Endothelial cell of umbilical vein (primary cell): ENCODE measurements at regions not wholly inside any gene's neighbourhood (a gene's known extent, or its start where the extent isn't known, plus 50 kb on each side); places are given as distances from the start of the nearest gene placed in this dataset.

Source experiments
- BruUV-seq: library from RNA; stranded (reverse); fragments of 400-500 nt; replicated peaks from 2 replicates; lab custom pipeline; 2021; lab: Mats Ljungman, UMichigan
- CTCF ChIA-PET: fragments of 300-600, 350-600 bp; sonication (Branson Sonifier 250); formaldehyde crosslinking; loops from one replicate; lab custom pipeline; 2021; ENCODE audit warnings: antibody characterized with exemption, inconsistent platforms; lab: Charles Lee
- POLR2A ChIA-PET: fragments of 300-600, 350-600 bp; sonication (Branson Sonifier 250); formaldehyde crosslinking; loops from one replicate; lab custom pipeline; 2021; ENCODE audit warnings: antibody characterized with exemption, inconsistent platforms; lab: Charles Lee
- DNase-seq: peaks from one replicate; pipeline ENCODE4 v3.0.0-alpha.2; 2011; ENCODE audit warnings: low read depth, low spot score
- FAIRE-seq: peaks from 2 replicates; lab custom pipeline; 2011; peaks lifted over from hg19 to GRCh38; lab: Jason Lieb, UNC
- H2AFZ ChIP-seq: 2 replicates; pipeline ENCODE4 v1.6.0; 2012; ENCODE audit warnings: low read depth, low read length, control low read depth, inconsistent platforms
- H3K27ac ChIP-seq: 2 replicates; pipeline ENCODE4 v1.5.1; 2011; ENCODE audit warnings: low read depth, mild to moderate bottlenecking, control low read depth, low read length, moderate library complexity; ENCODE audit not compliant: insufficient read depth
- H3K27me3 ChIP-seq, 2 experiments: 2 replicates each; pipeline versions ENCODE4 v1.6.0 to v1.6.1; 2011; ENCODE audit warnings: low read length in 2 of 2, mixed read lengths in 1 of 2; ENCODE audit not compliant: control insufficient read depth in 2 of 2, insufficient read depth in 2 of 2
- H3K36me3 ChIP-seq, 2 experiments: 2 replicates in 1 of 2; 3 replicates in 1 of 2; pipeline ENCODE4 v1.5.1; 2011; ENCODE audit warnings: low read length in 2 of 2, mild to moderate bottlenecking in 1 of 2, moderate library complexity in 1 of 2; ENCODE audit not compliant: control insufficient read depth in 2 of 2, insufficient read depth in 2 of 2; ENCODE audit errors: extremely low read depth in 1 of 2
- H3K4me1 ChIP-seq: 3 replicates; pipeline ENCODE4 v1.5.1; 2011; ENCODE audit warnings: mild to moderate bottlenecking, low read length; ENCODE audit not compliant: control insufficient read depth, insufficient read depth; ENCODE audit errors: extremely low read depth
- H3K4me2 ChIP-seq: 2 replicates; pipeline ENCODE4 v1.6.1; 2011; ENCODE audit warnings: low read length, control low read depth, mixed read lengths; ENCODE audit not compliant: insufficient read depth
- H3K4me3 ChIP-seq, 3 experiments: fragments of 200-600 bp in 1 of 3; sonication (generic), shearing (Covaris generic) in 1 of 3; replicated peaks in 1 of 3; 2 replicates each; pipeline ENCODE4 v1.5.1; 2011 to 2016; ENCODE audit warnings: control low read depth in 3 of 3, low read length in 3 of 3, mild to moderate bottlenecking in 2 of 3, inconsistent platforms in 1 of 3, low read depth in 1 of 3, moderate library complexity in 1 of 3; ENCODE audit not compliant: insufficient read depth in 1 of 3
- H3K79me2 ChIP-seq: 2 replicates; pipeline ENCODE4 v1.6.0; 2012; ENCODE audit warnings: low read length, inconsistent platforms; ENCODE audit not compliant: control insufficient read depth, insufficient read depth
- H3K9ac ChIP-seq: replicated peaks from 2 replicates; pipeline ENCODE3; 2011; ENCODE audit warnings: low read length, control low read depth; ENCODE audit not compliant: insufficient read depth; ENCODE audit errors: extremely low read depth
- H3K9me1 ChIP-seq: replicated peaks from 3 replicates; pipeline ENCODE4 v1.6.0; 2011; ENCODE audit warnings: mild to moderate bottlenecking, low read length; ENCODE audit not compliant: control insufficient read depth, insufficient read depth; ENCODE audit errors: extremely low read depth
- H3K9me3 ChIP-seq: replicated peaks from 2 replicates; pipeline ENCODE4 v1.5.1; 2012; ENCODE audit warnings: low read length, inconsistent platforms; ENCODE audit not compliant: control insufficient read depth, insufficient read depth
- H4K20me1 ChIP-seq: replicated peaks from 2 replicates; pipeline ENCODE3; 2011; ENCODE audit warnings: mild to moderate bottlenecking, low read length; ENCODE audit not compliant: control insufficient read depth, insufficient read depth; ENCODE audit errors: extremely low read depth
- EZH2 ChIP-seq: IDR thresholded peaks from 2 replicates; pipeline ENCODE4 v1.6.1; 2012; ENCODE audit warnings: borderline replicate concordance, low read depth, mild to moderate bottlenecking, moderate library complexity, low read length, inconsistent platforms; ENCODE audit not compliant: severe bottlenecking
- FOS ChIP-seq: IDR thresholded peaks from 2 replicates; pipeline ENCODE4 v1.6.1; 2011; ENCODE audit warnings: mild to moderate bottlenecking, low read length, moderate library complexity, borderline replicate concordance; ENCODE audit not compliant: insufficient read depth
- GATA2 ChIP-seq: IDR thresholded peaks from 2 replicates; pipeline ENCODE4 v1.7.0; 2011; ENCODE audit warnings: low read depth, mild to moderate bottlenecking, moderate library complexity, mixed read lengths, low read length; ENCODE audit not compliant: insufficient read length, insufficient read depth
- JUN ChIP-seq: IDR thresholded peaks from 2 replicates; pipeline ENCODE4 v1.6.1; 2011; ENCODE audit warnings: borderline replicate concordance, low read depth; ENCODE audit not compliant: insufficient read length, insufficient read depth
- MYC ChIP-seq: IDR thresholded peaks from one replicate; pipeline ENCODE4 v1.6.1; 2011; ENCODE audit warnings: mild to moderate bottlenecking, low read depth, low read length
- POLR2A ChIP-seq: IDR thresholded peaks from 2 replicates; pipeline ENCODE4 v1.6.1; 2012; ENCODE audit warnings: low read depth, mild to moderate bottlenecking, control low read depth, low read length
- POLR2AphosphoS5 ChIP-seq: IDR thresholded peaks from 2 replicates; pipeline ENCODE4 v1.6.1; 2012; ENCODE audit warnings: low read depth, mild to moderate bottlenecking, control low read depth, low read length, moderate library complexity; ENCODE audit not compliant: insufficient read depth
- dilution Hi-C: fragments of 300-500 bp; cut with MboI; formaldehyde crosslinking; loops from one replicate; pipeline ENCODE4 v1.15.0; 2019; ENCODE audit warnings: low sequenced_read_pairs; ENCODE audit not compliant: extremely low pct_ligation_motif_present
- intact Hi-C: fragments of 100-400 bp; cut with micrococcal nuclease; formaldehyde crosslinking; loops from one replicate; pipeline ENCODE4 v1.10.0; 2022
- TF ChIP-seq, protein P1 (sequence below): IDR thresholded peaks from 2 replicates; pipeline ENCODE4 v1.6.1; 2011; ENCODE audit not compliant: insufficient read depth, insufficient read length
- TF ChIP-seq, protein P2 (sequence below), 2 donors: IDR thresholded peaks; 1 replicate in 1 of 2; 2 replicates in 1 of 2; pipeline ENCODE4 v1.5.1; 2011; ENCODE audit warnings: low read length in 2 of 2, mild to moderate bottlenecking in 2 of 2, moderate library complexity in 2 of 2, control low read depth in 1 of 2, inconsistent platforms in 1 of 2, low read depth in 1 of 2; ENCODE audit not compliant: insufficient read depth in 1 of 2; ENCODE audit errors: extremely low read depth in 1 of 2

DNA sequence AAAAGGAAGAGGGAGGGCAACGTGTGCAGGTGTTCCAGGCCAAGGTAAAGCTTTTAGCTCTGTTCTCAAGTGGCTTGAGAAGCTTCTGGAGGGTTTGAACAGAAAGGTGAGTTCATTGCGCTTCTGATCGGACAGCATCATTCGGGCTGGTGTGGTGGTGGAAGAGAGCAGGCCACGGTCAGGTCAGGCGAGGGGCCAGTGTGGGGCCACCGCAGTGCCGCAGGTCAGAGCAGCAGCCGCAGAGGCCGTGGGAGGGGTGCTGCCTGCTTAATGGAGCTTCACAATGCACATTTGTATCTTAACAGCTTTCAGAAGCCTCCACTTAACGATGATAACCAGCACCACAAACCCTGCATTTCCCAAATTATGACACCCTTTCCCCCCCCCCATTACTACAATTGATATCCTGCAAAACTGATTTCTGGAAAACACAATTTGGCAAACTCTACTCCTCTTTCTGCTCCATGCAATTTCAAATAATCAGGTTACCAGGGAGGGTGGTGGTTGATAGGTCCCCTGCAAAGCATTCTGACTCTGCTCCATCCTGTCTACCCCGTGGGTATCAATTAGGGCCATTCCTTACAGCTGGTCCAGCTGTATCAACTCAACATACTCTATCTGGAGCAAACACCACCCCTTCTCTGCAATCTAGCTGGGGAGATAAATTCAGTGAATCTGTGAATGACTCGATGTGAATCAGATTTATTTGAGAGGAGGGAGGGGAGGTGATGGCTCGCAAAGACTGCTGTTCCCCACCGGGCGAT, 162.9 kb downstream of the ACTR3B start:
- TF ChIP-seq GATA2 (no peak), FOS (no peak), EZH2 (no peak), POLR2AphosphoS5 (no peak), MYC (no peak), JUN (no peak), POLR2A (no peak)
- TF ChIP-seq, protein P1, sequence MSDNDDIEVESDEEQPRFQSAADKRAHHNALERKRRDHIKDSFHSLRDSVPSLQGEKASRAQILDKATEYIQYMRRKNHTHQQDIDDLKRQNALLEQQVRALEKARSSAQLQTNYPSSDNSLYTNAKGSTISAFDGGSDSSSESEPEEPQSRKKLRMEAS, result no peak
- TF ChIP-seq, protein P2, sequence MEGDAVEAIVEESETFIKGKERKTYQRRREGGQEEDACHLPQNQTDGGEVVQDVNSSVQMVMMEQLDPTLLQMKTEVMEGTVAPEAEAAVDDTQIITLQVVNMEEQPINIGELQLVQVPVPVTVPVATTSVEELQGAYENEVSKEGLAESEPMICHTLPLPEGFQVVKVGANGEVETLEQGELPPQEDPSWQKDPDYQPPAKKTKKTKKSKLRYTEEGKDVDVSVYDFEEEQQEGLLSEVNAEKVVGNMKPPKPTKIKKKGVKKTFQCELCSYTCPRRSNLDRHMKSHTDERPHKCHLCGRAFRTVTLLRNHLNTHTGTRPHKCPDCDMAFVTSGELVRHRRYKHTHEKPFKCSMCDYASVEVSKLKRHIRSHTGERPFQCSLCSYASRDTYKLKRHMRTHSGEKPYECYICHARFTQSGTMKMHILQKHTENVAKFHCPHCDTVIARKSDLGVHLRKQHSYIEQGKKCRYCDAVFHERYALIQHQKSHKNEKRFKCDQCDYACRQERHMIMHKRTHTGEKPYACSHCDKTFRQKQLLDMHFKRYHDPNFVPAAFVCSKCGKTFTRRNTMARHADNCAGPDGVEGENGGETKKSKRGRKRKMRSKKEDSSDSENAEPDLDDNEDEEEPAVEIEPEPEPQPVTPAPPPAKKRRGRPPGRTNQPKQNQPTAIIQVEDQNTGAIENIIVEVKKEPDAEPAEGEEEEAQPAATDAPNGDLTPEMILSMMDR (IDR thresholded peaks at IDR 0.05; ENCODE audit: extremely low read depth in 1 of 2, insufficient read depth in 1 of 2, low read depth in 1 of 2, low read length in 2 of 2), result no peak
- Histone ChIP-seq H3K4me3 (no peak overlapping the region), H4K20me1 (no peaks in the 10 kb centered on the region), H2AFZ (no peak overlapping the region), H3K9ac (no peak overlapping the region), H3K9me1 (no peaks in the 10 kb centered on the region), H3K9me3 (no peaks in the 10 kb centered on the region), H3K27me3 (peaks cover 2 to 6% of the 10 kb centered on the region in 2 experiments), H3K4me1 (no peaks in the 10 kb centered on the region), H3K27ac (no peak overlapping the region), H3K79me2 (no peaks in the 10 kb centered on the region), H3K36me3 (no peaks in the 10 kb centered on the region), H3K4me2 (no peak overlapping the region)
- ChIA-PET POLR2A (no interaction called here), CTCF (no interaction called here)
- FAIRE-seq (no peak), DNase-seq (no peak)
- dilution Hi-C loops, result no loop called here
- no TSS peak for BruUV-seq
- intact Hi-C loops, result no loop called here
